Fibroblast of mammary gland (primary cell): ENCODE measurements at regions not wholly inside any gene's neighbourhood (a gene's known extent, or its start where the extent isn't known, plus 50 kb on each side); places are given as distances from the start of the nearest gene placed in this dataset.
A peak's percentile ranks its signal among the peaks of the same experiment; 100 is the strongest.

Source experiments
- DNase-seq: peaks from one replicate; pipeline ENCODE4 v3.0.0-alpha.2; 2010; ENCODE audit warnings: low read depth
- H3K4me3 ChIP-seq: 2 replicates; pipeline ENCODE4 v1.5.1; 2011; ENCODE audit warnings: low read depth, mild to moderate bottlenecking, low read length, moderate library complexity; ENCODE audit not compliant: control insufficient read depth
- TF ChIP-seq, protein P1 (sequence below): conservative IDR thresholded peaks from 2 replicates; pipeline ENCODE4 v1.5.1; 2011; ENCODE audit warnings: low read depth, low read length, inconsistent platforms; ENCODE audit not compliant: control insufficient read depth, insufficient read depth

DNA sequence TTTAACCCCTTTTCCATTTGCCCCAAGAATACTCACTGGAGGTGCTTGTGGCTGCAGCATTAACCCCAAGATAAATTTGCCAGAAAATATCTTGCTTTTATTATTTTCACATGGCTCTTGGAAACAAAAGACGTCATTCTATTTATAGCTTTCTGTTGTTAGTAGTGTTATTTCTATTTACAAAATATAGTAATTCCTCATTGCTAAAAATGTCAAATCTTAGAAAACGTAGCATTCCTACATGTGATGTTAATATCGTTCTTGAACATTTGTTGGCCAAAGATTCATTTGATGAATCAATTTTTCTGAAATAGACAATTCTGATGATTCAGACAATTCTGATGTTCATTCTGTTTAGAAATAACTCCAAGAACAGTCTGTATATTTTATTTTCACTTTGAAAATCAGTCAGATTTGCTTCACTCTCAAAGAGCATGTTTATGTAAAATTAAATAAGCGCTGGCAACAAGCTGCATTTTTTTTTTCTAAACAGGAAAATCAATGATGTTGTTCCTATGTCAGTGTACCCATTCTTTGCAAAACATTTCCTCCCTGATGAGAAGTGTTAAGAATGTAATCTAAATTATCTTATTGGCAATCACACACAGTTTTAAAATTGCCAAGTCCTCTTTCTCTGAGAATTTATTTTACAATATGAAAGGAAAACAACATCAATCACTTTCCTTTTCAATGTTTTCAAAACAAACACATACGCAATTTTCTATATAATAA lies 334.0 kb downstream of the KCTD12 start:
- peak; percentile 8 for DNase-seq
- TF ChIP-seq, protein P1, sequence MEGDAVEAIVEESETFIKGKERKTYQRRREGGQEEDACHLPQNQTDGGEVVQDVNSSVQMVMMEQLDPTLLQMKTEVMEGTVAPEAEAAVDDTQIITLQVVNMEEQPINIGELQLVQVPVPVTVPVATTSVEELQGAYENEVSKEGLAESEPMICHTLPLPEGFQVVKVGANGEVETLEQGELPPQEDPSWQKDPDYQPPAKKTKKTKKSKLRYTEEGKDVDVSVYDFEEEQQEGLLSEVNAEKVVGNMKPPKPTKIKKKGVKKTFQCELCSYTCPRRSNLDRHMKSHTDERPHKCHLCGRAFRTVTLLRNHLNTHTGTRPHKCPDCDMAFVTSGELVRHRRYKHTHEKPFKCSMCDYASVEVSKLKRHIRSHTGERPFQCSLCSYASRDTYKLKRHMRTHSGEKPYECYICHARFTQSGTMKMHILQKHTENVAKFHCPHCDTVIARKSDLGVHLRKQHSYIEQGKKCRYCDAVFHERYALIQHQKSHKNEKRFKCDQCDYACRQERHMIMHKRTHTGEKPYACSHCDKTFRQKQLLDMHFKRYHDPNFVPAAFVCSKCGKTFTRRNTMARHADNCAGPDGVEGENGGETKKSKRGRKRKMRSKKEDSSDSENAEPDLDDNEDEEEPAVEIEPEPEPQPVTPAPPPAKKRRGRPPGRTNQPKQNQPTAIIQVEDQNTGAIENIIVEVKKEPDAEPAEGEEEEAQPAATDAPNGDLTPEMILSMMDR, result no peak
- H3K4me3 ChIP-seq, result no peak overlapping the region

DNA sequence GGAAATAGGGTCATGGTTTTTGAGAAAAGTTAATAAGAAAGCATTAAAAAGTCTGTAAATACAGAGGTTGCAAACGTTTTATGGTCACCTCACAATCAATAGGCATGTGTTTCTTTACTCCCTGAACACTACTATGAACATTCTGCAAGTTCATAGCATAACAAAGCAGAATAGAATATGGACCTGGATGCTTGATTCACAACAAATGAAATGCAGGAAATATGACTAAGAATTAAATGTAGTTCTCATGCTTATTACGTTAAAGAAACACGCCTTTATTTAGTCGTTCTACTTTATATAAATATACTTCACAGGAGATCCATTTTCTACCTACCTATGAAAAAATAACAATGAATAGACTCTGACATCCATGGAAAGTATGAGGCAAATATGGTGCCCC lies 344.0 kb downstream of the KCTD12 start:
- no peak overlapping the region for H3K4me3 ChIP-seq
- TF ChIP-seq, protein P1, result no peak

DNA sequence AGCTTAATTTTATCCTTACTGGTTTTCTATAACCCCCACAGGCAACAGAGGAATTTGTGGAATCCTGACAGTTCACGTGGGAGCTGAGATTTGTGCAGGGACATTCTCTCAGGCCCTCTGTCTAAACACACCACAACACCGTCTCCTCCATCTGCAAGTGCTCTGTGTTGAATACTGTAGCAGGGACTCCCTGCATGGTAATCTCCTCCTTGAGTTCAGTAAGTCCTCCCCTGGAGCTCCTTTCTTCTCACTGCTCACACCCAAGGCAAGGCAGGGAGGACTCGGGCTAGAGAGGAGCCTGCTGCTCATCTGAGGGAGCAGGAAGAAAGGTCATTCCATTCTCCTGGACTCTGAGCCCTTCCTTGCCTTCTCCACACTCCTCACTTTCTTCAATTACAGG lies 348.2 kb downstream of the KCTD12 start:
- TF ChIP-seq, protein P1, result no peak
- no peak for DNase-seq
- no peak overlapping the region for H3K4me3 ChIP-seq

More for the DNA sequence above, 344.0 kb downstream of the KCTD12 start:
- no peak for DNase-seq

DNA sequence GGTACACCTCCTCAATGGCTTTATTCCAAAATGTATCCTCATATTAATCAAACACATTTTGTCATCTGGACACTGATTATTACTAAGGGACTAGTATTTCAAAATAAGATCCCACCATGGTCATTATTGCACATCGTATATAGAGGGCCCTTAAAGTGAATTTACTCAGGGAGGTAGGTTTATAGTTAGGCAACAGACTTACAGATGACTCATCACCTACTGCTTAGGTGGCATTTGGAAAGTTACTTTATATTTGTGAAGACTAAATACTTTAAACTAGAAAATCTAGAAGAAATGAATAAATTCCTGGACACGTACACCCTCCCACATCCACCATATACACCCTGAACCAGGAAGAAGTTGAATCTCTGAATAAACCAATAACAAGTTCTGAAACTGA lies 353.0 kb downstream of the KCTD12 start:
- TF ChIP-seq, protein P1, result no peak

DNA sequence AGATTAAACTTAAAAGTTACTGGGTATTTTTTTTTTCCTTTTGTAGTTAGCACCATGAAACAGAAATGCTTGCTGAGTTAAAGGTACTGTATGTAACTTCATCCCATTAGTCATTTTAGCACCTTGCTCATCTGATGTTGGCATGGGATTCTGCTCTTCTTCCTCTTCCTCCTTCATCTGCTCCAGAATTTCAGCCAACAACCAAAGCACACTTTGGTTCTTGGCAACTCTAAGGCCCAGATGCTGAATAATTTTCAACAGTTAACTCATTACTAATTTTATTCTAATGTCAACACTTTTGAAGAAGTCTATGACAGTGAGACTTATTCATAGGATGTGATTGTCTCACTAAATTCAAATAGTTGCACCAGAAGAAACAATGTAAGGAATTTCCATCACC lies 359.2 kb downstream of the KCTD12 start:
- peak; percentile 44 for DNase-seq
- no peak overlapping the region for H3K4me3 ChIP-seq
- TF ChIP-seq, protein P1, result no peak

More for the DNA sequence above, 353.0 kb downstream of the KCTD12 start:
- DNase-seq, result peak; percentile 40
- no peak overlapping the region for H3K4me3 ChIP-seq

DNA sequence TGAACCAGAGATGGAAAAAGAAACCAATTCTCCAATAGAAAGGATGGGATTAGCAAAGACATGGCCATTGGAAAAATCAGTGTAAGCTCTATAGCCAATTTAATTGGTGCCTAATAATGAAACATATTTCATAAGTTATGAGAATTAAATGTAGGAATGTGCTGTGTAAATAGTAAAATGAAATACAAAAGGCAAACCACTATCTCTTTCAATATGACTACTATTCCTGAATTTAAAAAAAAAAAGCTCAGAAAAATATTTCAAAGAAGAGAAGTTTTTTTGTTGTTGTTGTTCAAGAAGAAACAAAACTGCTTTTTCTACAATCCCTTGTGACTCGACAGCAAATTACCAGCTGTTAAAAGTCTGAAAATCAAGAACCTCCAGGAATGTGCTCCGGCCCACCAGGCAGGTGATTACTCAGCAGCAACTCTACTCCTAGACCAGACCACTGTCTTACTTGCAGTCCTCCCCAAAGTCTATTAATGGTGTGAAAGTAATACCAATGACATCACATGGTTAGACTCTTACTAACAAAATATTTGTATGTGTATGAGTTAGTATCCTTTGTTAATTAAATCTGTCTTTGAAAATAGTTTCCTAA lies 362.4 kb downstream of the KCTD12 start:
- TF ChIP-seq, protein P1, result no peak
- no peak overlapping the region for H3K4me3 ChIP-seq
- no peak for DNase-seq
